ENCODE measurements at regions not wholly inside any gene's neighbourhood (a gene's known extent, or its start where the extent isn't known, plus 50 kb on each side); places are given as distances from the start of the nearest gene placed in this dataset.

GRCh38 chr16:13743571-13743970 is 176.4 kb upstream of the ERCC4 start (continued):
- TF ChIP-seq, protein P1, sequence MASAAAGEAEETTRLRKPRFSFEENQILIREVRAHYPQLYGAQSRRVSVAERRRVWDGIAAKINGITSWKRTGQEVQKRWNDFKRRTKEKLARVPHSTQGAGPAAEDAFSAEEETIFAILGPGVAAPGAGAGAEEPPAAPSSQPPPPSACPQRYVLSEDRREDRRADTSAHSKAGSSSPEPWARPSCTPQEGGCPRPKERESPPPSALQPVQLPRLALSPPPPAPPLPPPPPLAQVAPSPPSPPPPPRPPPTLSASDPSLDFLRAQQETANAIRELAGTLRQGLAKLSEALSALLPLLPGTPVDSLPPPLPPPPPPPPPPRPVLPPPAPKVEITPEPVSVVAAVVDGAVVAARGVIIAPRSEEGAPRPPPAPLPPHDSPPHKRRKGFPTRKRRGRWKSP (CRISPR knock-in tag; IDR thresholded peaks at IDR 0.05), result no peak
- no peak for TF ChIP-seq ZNF101 (CRISPR knock-in tag; IDR thresholded peaks at IDR 0.05; ENCODE audit: borderline replicate concordance, low read depth)
- TF ChIP-seq, protein P2, sequence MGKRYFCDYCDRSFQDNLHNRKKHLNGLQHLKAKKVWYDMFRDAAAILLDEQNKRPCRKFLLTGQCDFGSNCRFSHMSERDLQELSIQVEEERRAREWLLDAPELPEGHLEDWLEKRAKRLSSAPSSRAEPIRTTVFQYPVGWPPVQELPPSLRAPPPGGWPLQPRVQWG (CRISPR knock-in tag; IDR thresholded peaks at IDR 0.05; ENCODE audit: borderline replicate concordance, low read depth), result no peak

GRCh38 chr16:13756411-13757140 is 163.4 kb upstream of the ERCC4 start:
- Histone ChIP-seq H3K27ac (ENCODE audit: extremely low read length, insufficient read depth, low read length) (no peak overlapping the region), H3K9ac (ENCODE audit: insufficient read depth, low read depth, low read length) (no peak overlapping the region), H3K4me1 (ENCODE audit: insufficient read depth, low read length) (no peaks in the 10 kb centered on the region), H2AFZ (ENCODE audit: low read length) (no peak overlapping the region), H3K36me3 (replicated peaks in 1 of 2; ENCODE audit: control insufficient read depth in 1 of 2, insufficient read depth in 2 of 2, low read length in 2 of 2) (no peaks in the 10 kb centered on the region), H3K79me2 (ENCODE audit: insufficient read depth, low read length) (no peaks in the 10 kb centered on the region), H4K20me1 (ENCODE audit: insufficient read depth, low read length) (no peaks in the 10 kb centered on the region), H3K4me3 (replicated peaks in 1 of 3; ENCODE audit: insufficient read depth in 1 of 3, low read depth in 2 of 3, low read length in 3 of 3) (no peak overlapping the region), H3K27me3 (ENCODE audit: control insufficient read depth in 1 of 2, insufficient read depth in 2 of 2, low read length in 2 of 2) (peaks cover 0 to 7% of the 10 kb centered on the region in 2 experiments; a peak in 2 of 5 replicates), H3K9me3 (ENCODE audit: low read length) (no peaks in the 10 kb centered on the region), H3K4me2 (ENCODE audit: low read depth, low read length) (no peak overlapping the region)
- POLR2A ChIA-PET, result no interaction called here
- DNase-seq (ENCODE audit: low spot score), result no peak
- 20% methylated on average over 14 of the region's 14 CpGs for WGBS (ENCODE audit: low lambda C conversion rate)
- intact Hi-C loops (cut with micrococcal nuclease; ENCODE audit: unreplicated experiment) (no loop called here), in situ Hi-C loops (cut with HindIII; ENCODE audit: extremely low pct_ligation_motif_present, low pct_unique_long_range_greater_than_20kb) (no loop called here)
- no peak for ATAC-seq
- no TSS peak for BruUV-seq (replicated peaks)
- FAIRE-seq, result no peak
- CTCF ChIA-PET (ENCODE audit: low intra/inter-chr PET ratio, low total read pairs), result no interaction called here
- TF ChIP-seq ZC3H4 (CRISPR knock-in tag; IDR thresholded peaks at IDR 0.05; ENCODE audit: borderline replicate concordance) (no peak), ARNTL (CRISPR knock-in tag; IDR thresholded peaks at IDR 0.05) (no peak), TSC22D2 (CRISPR knock-in tag; IDR thresholded peaks at IDR 0.05; ENCODE audit: borderline replicate concordance) (no peak), REPIN1 (CRISPR knock-in tag; IDR thresholded peaks at IDR 0.05; ENCODE audit: borderline replicate concordance, low read depth) (no peak), RBM39 (IDR thresholded peaks at IDR 0.05; ENCODE audit: low read depth, low read length, poor library complexity, severe bottlenecking) (no peak), PAF1 (CRISPR knock-in tag; IDR thresholded peaks at IDR 0.05) (no peak), TFDP2 (CRISPR knock-in tag; IDR thresholded peaks at IDR 0.05) (no peak), YEATS4 (CRISPR knock-in tag; IDR thresholded peaks at IDR 0.05; ENCODE audit: borderline replicate concordance) (no peak), RFX1 (IDR thresholded peaks at IDR 0.05) (no peak), ZNF143 (CRISPR knock-in tag; IDR thresholded peaks at IDR 0.05) (no peak)
- TF ChIP-seq, protein P3, sequence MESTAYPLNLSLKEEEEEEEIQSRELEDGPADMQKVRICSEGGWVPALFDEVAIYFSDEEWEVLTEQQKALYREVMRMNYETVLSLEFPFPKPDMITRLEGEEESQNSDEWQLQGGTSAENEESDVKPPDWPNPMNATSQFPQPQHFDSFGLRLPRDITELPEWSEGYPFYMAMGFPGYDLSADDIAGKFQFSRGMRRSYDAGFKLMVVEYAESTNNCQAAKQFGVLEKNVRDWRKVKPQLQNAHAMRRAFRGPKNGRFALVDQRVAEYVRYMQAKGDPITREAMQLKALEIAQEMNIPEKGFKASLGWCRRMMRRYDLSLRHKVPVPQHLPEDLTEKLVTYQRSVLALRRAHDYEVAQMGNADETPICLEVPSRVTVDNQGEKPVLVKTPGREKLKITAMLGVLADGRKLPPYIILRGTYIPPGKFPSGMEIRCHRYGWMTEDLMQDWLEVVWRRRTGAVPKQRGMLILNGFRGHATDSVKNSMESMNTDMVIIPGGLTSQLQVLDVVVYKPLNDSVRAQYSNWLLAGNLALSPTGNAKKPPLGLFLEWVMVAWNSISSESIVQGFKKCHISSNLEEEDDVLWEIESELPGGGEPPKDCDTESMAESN (CRISPR knock-in tag; conservative IDR thresholded peaks at IDR 0.05), result no peak
